ENCODE measurements at regions not wholly inside any gene's neighbourhood (a gene's known extent, or its start where the extent isn't known, plus 50 kb on each side); places are given as distances from the start of the nearest gene placed in this dataset.

GRCh38 chr2:217286833-217287232 is 427.0 kb upstream of the TNP1 start:
- TF ChIP-seq CTCF (IDR thresholded peaks at IDR 0.05) (no peak), POLR2A (IDR thresholded peaks at IDR 0.05) (no peak)

All from uterus (tissue), 2 donors.